Adrenal gland (tissue), 9 donors: ENCODE measurements at regions not wholly inside any gene's neighbourhood (a gene's known extent, or its start where the extent isn't known, plus 50 kb on each side); places are given as distances from the start of the nearest gene placed in this dataset.

ENCODE experiments used
- DNase-seq, 7 donors: peaks; one replicate each; pipeline ENCODE4 v3.0.0-alpha.2; 2019 to 2020
- H3K27ac ChIP-seq, 5 donors: fragments of 200-600 bp; sonication (generic) in 4 of 5; 1 replicate in 3 of 5; 2 replicates in 2 of 5; pipeline versions ENCODE4 v1.5.1 to v1.8.0; 2016 to 2020; ENCODE audit warnings: mild to moderate bottlenecking in 1 of 5
- H3K27me3 ChIP-seq: fragments of 200-600 bp; 2 replicates; pipeline ENCODE4 v1.8.0; 2021
- H3K36me3 ChIP-seq, 2 donors: fragments of 200-600 bp; replicated peaks in 1 of 2; 1 replicate in 1 of 2; 2 replicates in 1 of 2; pipeline versions ENCODE4 v1.5.1 to v1.8.0; 2018 to 2022
- H3K4me1 ChIP-seq, 2 donors: fragments of 200-600 bp; replicated peaks in 1 of 2; 1 replicate in 1 of 2; 2 replicates in 1 of 2; pipeline versions ENCODE4 v1.5.1 to v1.8.0; 2018 to 2021
- H3K4me3 ChIP-seq, 4 donors: fragments of 200-600 bp; sonication (generic) in 3 of 4; one replicate each; pipeline ENCODE4 v1.5.1; 2016 to 2018
- H3K9me3 ChIP-seq, 3 donors: fragments of 200-600 bp; sonication (generic) in 1 of 3; replicated peaks in 1 of 3; 1 replicate in 2 of 3; 2 replicates in 1 of 3; pipeline versions ENCODE4 v1.5.1 to v1.8.0; 2016 to 2021
- CTCF ChIP-seq, 6 experiments: fragments of 450-650 bp in 4 of 6; fragments of 200-600 bp in 2 of 6; sonication (generic) in 1 of 6; IDR thresholded peaks; 1 replicate in 5 of 6; 2 replicates in 1 of 6; pipeline versions ENCODE4 v1.5.1 to v1.8.0; 2016 to 2021; ENCODE audit warnings: antibody characterized with exemption in 6 of 6, mild to moderate bottlenecking in 2 of 6, moderate library complexity in 1 of 6
- POLR2A ChIP-seq, 2 donors: fragments of 450-650 bp; IDR thresholded peaks; one replicate each; pipeline ENCODE4 v1.6.1; 2017; ENCODE audit warnings: antibody characterized with exemption in 2 of 2, mild to moderate bottlenecking in 2 of 2, moderate library complexity in 1 of 2
- WGBS, 4 donors: extraction: QIAGEN DNeasy Blood & Tissue Kit in 2 of 4; methylation state at CpG; one replicate each; pipeline versions ENCODE4 v1.1.5 to v1.1.7; 2013 to 2017; 5-methylcytosine and 5-hydroxymethylcytosine counted together
- intact Hi-C, 2 donors: fragments of 100-400 bp; cut with DNase I; formaldehyde crosslinking; loops; one replicate each; pipeline versions ENCODE4 v1.14.1 to v1.15.0; 2022 to 2023
- donor health status: healthy with polysubstance abuse.
- donor health status: Bipolar disorder and iron deficiency.
- donor health status: DM: yes; HTN: yes; CAD: no.
- donor health status: DM: no; HTN: no; CAD: no.
- donor health status: DM: no; HTN: no; CAD: no.

DNA sequence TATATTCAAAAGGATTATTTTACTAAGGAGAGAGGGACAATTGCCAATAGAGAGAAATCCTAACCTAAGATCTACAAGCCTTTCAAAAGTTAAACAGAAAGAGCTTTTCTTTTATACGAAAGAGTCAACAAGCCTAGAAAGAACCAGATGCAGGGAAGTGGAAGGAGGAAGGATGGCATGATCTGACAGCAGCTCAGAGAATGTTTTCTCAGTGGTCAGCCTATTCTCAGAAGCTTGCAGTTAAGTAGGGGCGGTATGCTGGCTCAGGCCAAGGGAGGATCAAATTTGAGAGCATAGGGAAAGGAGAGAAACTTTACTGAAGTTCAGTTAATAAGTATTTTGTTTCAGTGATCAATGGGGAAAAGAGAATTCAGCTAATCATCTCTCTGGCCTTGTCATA, 88.0 kb upstream of the FTMT start:
- Histone ChIP-seq H3K9me3 (no peaks in the 10 kb centered on the region), H3K4me1 (no peaks in the 10 kb centered on the region), H3K27me3 (no peaks in the 10 kb centered on the region), H3K4me3 (no peak overlapping the region), H3K27ac (no peak overlapping the region), H3K36me3 (no peaks in the 10 kb centered on the region)
- WGBS, 4 donors, result 71 to 81% (median 79%) methylated on average over 2 of the region's 2 CpGs
- TF ChIP-seq CTCF (IDR thresholded peaks at IDR 0.05) (no peak), POLR2A (IDR thresholded peaks at IDR 0.05) (no peak)
- intact Hi-C loops, result no loop called here
- no peak for DNase-seq

- no peaks in the 10 kb centered on the region for H3K9me3 ChIP-seq
- H3K4me1 ChIP-seq, result no peaks in the 10 kb centered on the region
- H3K36me3 ChIP-seq, result no peaks in the 10 kb centered on the region
- WGBS, 4 donors, result 88 to 96% (median 91%) methylated on average over 1 of the region's 1 CpG
- no peaks in the 10 kb centered on the region for H3K27me3 ChIP-seq
- intact Hi-C loops, result no loop called here
- DNase-seq, result no peak
- H3K4me3 ChIP-seq, result no peak overlapping the region
- no peak for TF ChIP-seq CTCF (IDR thresholded peaks at IDR 0.05)
- no peak for TF ChIP-seq POLR2A (IDR thresholded peaks at IDR 0.05)
- no peak overlapping the region for H3K27ac ChIP-seq
Measured at GRCh38 chr5:121780406-121780805, 71.3 kb upstream of the FTMT start.

- 65 to 72% (median 67%) methylated on average over 3 of the region's 3 CpGs for WGBS, 4 donors
- no peak overlapping the region for H3K27ac ChIP-seq
- no peaks in the 10 kb centered on the region for H3K27me3 ChIP-seq
- intact Hi-C loops, result no loop called here
- no peaks in the 10 kb centered on the region for H3K4me1 ChIP-seq
- H3K36me3 ChIP-seq, result no peaks in the 10 kb centered on the region
- no peak for DNase-seq
- H3K4me3 ChIP-seq, result no peak overlapping the region
- TF ChIP-seq POLR2A (IDR thresholded peaks at IDR 0.05) (no peak), CTCF (IDR thresholded peaks at IDR 0.05) (no peak)
- H3K9me3 ChIP-seq, result no peaks in the 10 kb centered on the region
Measured at GRCh38 chr5:121783700-121784099, 68.0 kb upstream of the FTMT start.

DNA sequence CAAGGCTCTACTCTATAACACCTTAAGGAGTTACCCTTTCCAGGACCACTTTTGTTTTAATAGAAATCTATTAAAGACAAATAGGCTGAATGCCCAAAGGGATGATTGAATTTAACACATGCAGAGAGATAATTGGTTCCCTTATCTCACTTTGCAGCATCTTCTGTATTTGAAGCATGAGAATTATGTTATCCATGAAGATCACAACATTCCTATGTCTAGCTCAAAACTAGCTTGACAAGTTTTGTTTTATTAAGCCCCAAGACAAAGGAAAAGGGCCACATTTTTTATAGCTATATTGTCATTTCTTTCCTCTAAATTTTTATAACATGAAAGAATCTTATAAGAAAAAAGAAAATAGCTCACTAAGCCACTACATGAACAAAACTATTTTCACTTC, 57.9 kb upstream of the FTMT start:
- H3K27ac ChIP-seq, result no peak overlapping the region
- no peak for TF ChIP-seq POLR2A (IDR thresholded peaks at IDR 0.05)
- TF ChIP-seq CTCF (IDR thresholded peaks at IDR 0.05), result no peak
- DNase-seq, result no peak
- H3K36me3 ChIP-seq, result no peaks in the 10 kb centered on the region
- no peaks in the 10 kb centered on the region for H3K27me3 ChIP-seq
- peaks cover 0 to 6% (median 0%) of the 10 kb centered on the region in 3 donors for H3K9me3 ChIP-seq
- no peak overlapping the region for H3K4me3 ChIP-seq
- no peaks in the 10 kb centered on the region for H3K4me1 ChIP-seq
- intact Hi-C loops, result no loop called here
